B cell (primary cell): ENCODE measurements at regions not wholly inside any gene's neighbourhood (a gene's known extent, or its start where the extent isn't known, plus 50 kb on each side); places are given as distances from the start of the nearest gene placed in this dataset.

Experiments
- CTCF ChIP-seq: fragments of 200-600 bp; IDR thresholded peaks from one replicate; pipeline ENCODE4 v1.8.0; 2022; ENCODE audit warnings: antibody characterized with exemption, mild to moderate bottlenecking
- EZH2 ChIP-seq: IDR thresholded peaks from 2 replicates; pipeline ENCODE4 v1.6.1; 2012; ENCODE audit warnings: borderline replicate concordance, low read depth, mild to moderate bottlenecking, moderate library complexity, low read length; ENCODE audit not compliant: insufficient read depth, poor library complexity, severe bottlenecking

GRCh38 chr12:5201554-5202218 is 158.0 kb downstream of the KCNA5 start:
- no peak for TF ChIP-seq CTCF
- no peak for TF ChIP-seq EZH2
